Keratinocyte (primary cell): ENCODE measurements at regions not wholly inside any gene's neighbourhood (a gene's known extent, or its start where the extent isn't known, plus 50 kb on each side); places are given as distances from the start of the nearest gene placed in this dataset.

Source experiments
- EZH2 ChIP-seq: IDR thresholded peaks from one replicate; pipeline ENCODE4 v1.6.1; 2012; ENCODE audit warnings: inconsistent platforms, mild to moderate bottlenecking, low read length, moderate library complexity
- TF ChIP-seq, protein P1 (sequence below), 3 experiments: IDR thresholded peaks in 1 of 3; conservative IDR thresholded peaks in 1 of 3; optimal IDR thresholded peaks in 1 of 3; 2 replicates in 2 of 3; 3 replicates in 1 of 3; pipeline versions ENCODE3 to v1.5.1; 2011; ENCODE audit warnings: low read length in 3 of 3, mild to moderate bottlenecking in 3 of 3, moderate library complexity in 2 of 3, control low read depth in 1 of 3, inconsistent platforms in 1 of 3; ENCODE audit not compliant: insufficient read depth in 2 of 3; ENCODE audit errors: extremely low read depth in 1 of 3

DNA sequence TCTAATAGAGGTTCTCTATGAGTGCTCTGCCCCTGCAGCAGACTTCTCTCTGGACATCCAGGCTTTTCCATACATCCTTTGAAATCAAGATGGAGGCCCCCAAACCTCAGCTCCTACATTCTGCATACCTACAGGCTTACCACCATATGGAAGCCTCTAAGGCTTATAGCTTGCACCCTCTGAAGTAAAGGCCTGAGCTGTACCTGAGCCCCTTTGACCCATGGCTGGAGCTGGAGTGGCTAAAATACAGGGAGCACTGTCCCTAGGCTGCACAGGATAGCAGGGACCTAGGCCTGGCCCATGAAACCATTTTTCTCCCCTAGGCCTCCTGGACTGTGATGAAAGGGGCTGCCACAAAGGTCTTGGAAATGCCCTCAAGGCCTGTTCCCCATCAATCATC is 1086.1 kb upstream of the MIR17HG start:
- TF ChIP-seq, protein P1, sequence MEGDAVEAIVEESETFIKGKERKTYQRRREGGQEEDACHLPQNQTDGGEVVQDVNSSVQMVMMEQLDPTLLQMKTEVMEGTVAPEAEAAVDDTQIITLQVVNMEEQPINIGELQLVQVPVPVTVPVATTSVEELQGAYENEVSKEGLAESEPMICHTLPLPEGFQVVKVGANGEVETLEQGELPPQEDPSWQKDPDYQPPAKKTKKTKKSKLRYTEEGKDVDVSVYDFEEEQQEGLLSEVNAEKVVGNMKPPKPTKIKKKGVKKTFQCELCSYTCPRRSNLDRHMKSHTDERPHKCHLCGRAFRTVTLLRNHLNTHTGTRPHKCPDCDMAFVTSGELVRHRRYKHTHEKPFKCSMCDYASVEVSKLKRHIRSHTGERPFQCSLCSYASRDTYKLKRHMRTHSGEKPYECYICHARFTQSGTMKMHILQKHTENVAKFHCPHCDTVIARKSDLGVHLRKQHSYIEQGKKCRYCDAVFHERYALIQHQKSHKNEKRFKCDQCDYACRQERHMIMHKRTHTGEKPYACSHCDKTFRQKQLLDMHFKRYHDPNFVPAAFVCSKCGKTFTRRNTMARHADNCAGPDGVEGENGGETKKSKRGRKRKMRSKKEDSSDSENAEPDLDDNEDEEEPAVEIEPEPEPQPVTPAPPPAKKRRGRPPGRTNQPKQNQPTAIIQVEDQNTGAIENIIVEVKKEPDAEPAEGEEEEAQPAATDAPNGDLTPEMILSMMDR (optimal IDR thresholded peaks at IDR 0.05 in 1 of 3, IDR thresholded peaks at IDR 0.05 in 1 of 3, conservative IDR thresholded peaks at IDR 0.05 in 1 of 3; ENCODE audit: extremely low read depth in 1 of 3, insufficient read depth in 2 of 3, low read length in 3 of 3): no peak
- TF ChIP-seq EZH2: no peak
